ENCODE measurements at regions not wholly inside any gene's neighbourhood (a gene's known extent, or its start where the extent isn't known, plus 50 kb on each side); places are given as distances from the start of the nearest gene placed in this dataset.

DNA sequence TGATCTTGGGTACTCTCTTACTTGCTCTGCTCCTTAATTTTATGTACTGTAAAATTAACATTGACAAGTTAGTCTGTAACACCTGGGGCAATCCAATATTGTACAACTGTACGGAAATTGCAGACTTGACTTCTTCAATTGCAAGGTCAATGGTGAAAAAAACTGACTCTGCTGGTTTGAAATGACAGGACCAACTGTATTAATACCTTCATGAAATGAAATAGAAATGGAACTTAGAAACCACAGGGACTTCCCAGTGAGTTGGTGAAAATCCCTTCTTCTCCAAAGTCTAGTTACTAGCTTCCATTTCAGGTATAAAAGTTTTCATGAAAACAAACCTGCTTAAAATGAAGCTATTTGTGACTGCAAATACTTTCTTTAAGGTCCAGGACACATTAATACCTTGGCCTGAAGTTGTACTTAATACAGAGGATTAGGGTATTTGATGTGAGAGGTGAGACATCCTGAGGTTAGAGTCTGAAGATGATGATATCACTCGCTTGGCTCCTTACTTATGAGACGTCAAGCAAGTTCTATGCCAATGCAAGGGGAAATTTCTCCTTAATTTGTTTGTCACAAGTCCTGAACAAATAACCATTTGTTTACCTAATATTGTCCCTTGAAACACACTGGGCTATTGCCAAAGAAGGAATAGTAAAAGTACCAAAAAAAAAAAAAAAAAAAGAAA, 226.2 kb upstream of the TP63 start:
- no peak for TF ChIP-seq ZNF707 (tag by site-specific recombination; IDR thresholded peaks at IDR 0.05)
- TF ChIP-seq, protein P1, sequence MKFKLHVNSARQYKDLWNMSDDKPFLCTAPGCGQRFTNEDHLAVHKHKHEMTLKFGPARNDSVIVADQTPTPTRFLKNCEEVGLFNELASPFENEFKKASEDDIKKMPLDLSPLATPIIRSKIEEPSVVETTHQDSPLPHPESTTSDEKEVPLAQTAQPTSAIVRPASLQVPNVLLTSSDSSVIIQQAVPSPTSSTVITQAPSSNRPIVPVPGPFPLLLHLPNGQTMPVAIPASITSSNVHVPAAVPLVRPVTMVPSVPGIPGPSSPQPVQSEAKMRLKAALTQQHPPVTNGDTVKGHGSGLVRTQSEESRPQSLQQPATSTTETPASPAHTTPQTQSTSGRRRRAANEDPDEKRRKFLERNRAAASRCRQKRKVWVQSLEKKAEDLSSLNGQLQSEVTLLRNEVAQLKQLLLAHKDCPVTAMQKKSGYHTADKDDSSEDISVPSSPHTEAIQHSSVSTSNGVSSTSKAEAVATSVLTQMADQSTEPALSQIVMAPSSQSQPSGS (tag by site-specific recombination; IDR thresholded peaks at IDR 0.05; ENCODE audit: low read depth) = no peak
- TF ChIP-seq ZNF837 (tag by site-specific recombination; IDR thresholded peaks at IDR 0.05) = no peak
- TF ChIP-seq ZNF211 (tag by site-specific recombination; IDR thresholded peaks at IDR 0.05; ENCODE audit: low read depth) = no peak
- no peak for TF ChIP-seq EGR2 (tag by site-specific recombination; IDR thresholded peaks at IDR 0.05; ENCODE audit: low read depth)
- TF ChIP-seq, protein P2, sequence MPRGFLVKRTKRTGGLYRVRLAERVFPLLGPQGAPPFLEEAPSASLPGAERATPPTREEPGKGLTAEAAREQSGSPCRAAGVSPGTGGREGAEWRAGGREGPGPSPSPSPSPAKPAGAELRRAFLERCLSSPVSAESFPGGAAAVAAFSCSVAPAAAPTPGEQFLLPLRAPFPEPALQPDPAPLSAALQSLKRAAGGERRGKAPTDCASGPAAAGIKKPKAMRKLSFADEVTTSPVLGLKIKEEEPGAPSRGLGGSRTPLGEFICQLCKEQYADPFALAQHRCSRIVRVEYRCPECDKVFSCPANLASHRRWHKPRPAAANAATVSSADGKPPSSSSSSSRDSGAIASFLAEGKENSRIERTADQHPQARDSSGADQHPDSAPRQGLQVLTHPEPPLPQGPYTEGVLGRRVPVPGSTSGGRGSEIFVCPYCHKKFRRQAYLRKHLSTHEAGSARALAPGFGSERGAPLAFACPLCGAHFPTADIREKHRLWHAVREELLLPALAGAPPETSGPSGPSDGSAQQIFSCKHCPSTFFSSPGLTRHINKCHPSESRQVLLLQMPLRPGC (tag by site-specific recombination; IDR thresholded peaks at IDR 0.05) = no peak
- TF ChIP-seq ZSCAN16 (tag by site-specific recombination; IDR thresholded peaks at IDR 0.05) = no peak
- TF ChIP-seq ZNF175 (tag by site-specific recombination; IDR thresholded peaks at IDR 0.05) = no peak
- TF ChIP-seq ZNF768 (tag by site-specific recombination; IDR thresholded peaks at IDR 0.05) = no peak
- TF ChIP-seq, protein P3, sequence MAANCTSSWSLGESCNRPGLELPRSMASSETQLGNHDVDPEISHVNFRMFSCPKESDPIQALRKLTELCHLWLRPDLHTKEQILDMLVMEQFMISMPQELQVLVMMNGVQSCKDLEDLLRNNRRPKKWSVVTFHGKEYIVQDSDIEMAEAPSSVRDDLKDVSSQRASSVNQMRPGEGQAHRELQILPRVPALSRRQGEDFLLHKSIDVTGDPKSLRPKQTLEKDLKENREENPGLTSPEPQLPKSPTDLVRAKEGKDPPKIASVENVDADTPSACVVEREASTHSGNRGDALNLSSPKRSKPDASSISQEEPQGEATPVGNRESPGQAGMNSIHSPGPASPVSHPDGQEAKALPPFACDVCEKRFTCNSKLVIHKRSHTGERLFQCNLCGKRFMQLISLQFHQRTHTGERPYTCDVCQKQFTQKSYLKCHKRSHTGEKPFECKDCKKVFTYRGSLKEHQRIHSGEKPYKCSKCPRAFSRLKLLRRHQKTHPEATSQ (tag by site-specific recombination; IDR thresholded peaks at IDR 0.05) = no peak
- no peak for TF ChIP-seq ZNF701 (tag by site-specific recombination; IDR thresholded peaks at IDR 0.05)
- TF ChIP-seq SCRT1 (tag by site-specific recombination; IDR thresholded peaks at IDR 0.05; ENCODE audit: borderline replicate concordance) = no peak
- TF ChIP-seq ZNF626 (tag by site-specific recombination; IDR thresholded peaks at IDR 0.05) = no peak
- TF ChIP-seq ZNF670 (tag by site-specific recombination; IDR thresholded peaks at IDR 0.05; ENCODE audit: low read depth) = no peak
- TF ChIP-seq SCRT2 (tag by site-specific recombination; IDR thresholded peaks at IDR 0.05) = no peak
- no peaks in the 10 kb centered on the region for H3K36me3 ChIP-seq (ENCODE audit: control insufficient read depth in 2 of 2, insufficient read depth in 1 of 2, low read length in 2 of 2)
- no peaks in the 10 kb centered on the region for H3K9me3 ChIP-seq (ENCODE audit: control insufficient read depth, insufficient read depth, low read depth, low read length)
- H3K27ac ChIP-seq (ENCODE audit: extremely low read depth, low read depth, low read length) = no peak overlapping the region
- H3K4me3 ChIP-seq (ENCODE audit: low read depth, low read length) = no peak overlapping the region
- H3K4me1 ChIP-seq (ENCODE audit: control insufficient read depth, insufficient read depth, low read length) = no peaks in the 10 kb centered on the region
- POLR2A ChIA-PET = no interaction called here
- CTCF ChIA-PET = interaction anchor here (1.0 kb wide), 1 partner anchor 132 kb away, joined by 6 read pairs; no protein-coding TSS in a partner anchor

DNA sequence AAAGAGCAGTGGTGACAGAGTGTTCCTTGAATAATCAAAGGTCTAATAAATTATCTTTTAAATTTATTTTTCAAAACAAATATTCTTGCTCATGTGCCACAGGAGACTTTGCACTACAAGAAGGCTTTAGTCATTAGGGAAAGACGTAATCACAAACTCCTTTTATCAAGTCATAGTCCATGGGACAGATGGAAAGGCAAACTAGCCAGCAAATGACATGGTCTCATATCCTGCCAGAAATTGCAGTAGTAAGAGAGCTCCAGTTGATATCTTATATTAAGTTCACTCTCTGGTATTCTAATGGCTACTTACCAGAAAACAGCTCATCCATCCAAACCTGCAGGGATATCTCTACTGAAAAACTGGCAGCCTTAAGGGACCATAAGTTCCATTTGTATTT, 225.0 kb upstream of the TP63 start:
- Histone ChIP-seq H3K36me3 (ENCODE audit: control insufficient read depth in 2 of 2, insufficient read depth in 1 of 2, low read length in 2 of 2) (no peaks in the 10 kb centered on the region), H3K27ac (ENCODE audit: extremely low read depth, low read depth, low read length) (no peak overlapping the region), H3K4me3 (ENCODE audit: low read depth, low read length) (no peak overlapping the region), H3K9me3 (ENCODE audit: control insufficient read depth, insufficient read depth, low read depth, low read length) (no peaks in the 10 kb centered on the region), H3K4me1 (ENCODE audit: control insufficient read depth, insufficient read depth, low read length) (no peaks in the 10 kb centered on the region)
- ChIA-PET CTCF (interaction anchor here (0.6 kb wide), 1 partner anchor 173 kb away, joined by 3 read pairs; no protein-coding TSS in a partner anchor), POLR2A (no interaction called here)
- TF ChIP-seq HOXA7 (CRISPR knock-in tag; IDR thresholded peaks at IDR 0.05; ENCODE audit: borderline replicate concordance) (no peak), ZNF585B (tag by site-specific recombination; IDR thresholded peaks at IDR 0.05) (no peak), ZNF138 (tag by site-specific recombination; IDR thresholded peaks at IDR 0.05; ENCODE audit: borderline replicate concordance) (no peak), KLF9 (tag by site-specific recombination; IDR thresholded peaks at IDR 0.05; ENCODE audit: low read depth) (no peak), ZNF658 (tag by site-specific recombination; IDR thresholded peaks at IDR 0.05) (no peak), KLF7 (tag by site-specific recombination; IDR thresholded peaks at IDR 0.05; ENCODE audit: borderline replicate concordance) (no peak), OVOL3 (tag by site-specific recombination; IDR thresholded peaks at IDR 0.05) (no peak), ZNF169 (tag by site-specific recombination; IDR thresholded peaks at IDR 0.05) (no peak), ZBTB7A (tag by site-specific recombination; IDR thresholded peaks at IDR 0.05; ENCODE audit: low read depth) (no peak), ZNF266 (tag by site-specific recombination; IDR thresholded peaks at IDR 0.05; ENCODE audit: low read depth) (no peak), ZNF560 (tag by site-specific recombination; IDR thresholded peaks at IDR 0.05; ENCODE audit: borderline replicate concordance) (no peak)

Measured in HEK293 (cell line).